Vagina (tissue), 2 donors: ENCODE measurements at regions not wholly inside any gene's neighbourhood (a gene's known extent, or its start where the extent isn't known, plus 50 kb on each side); places are given as distances from the start of the nearest gene placed in this dataset.

Source experiments
- POLR2A ChIP-seq, 2 donors: fragments of 450-650 bp; IDR thresholded peaks; one replicate each; pipeline ENCODE4 v1.6.1; 2017; ENCODE audit warnings: antibody characterized with exemption in 2 of 2, mild to moderate bottlenecking in 2 of 2, moderate library complexity in 2 of 2
- POLR2AphosphoS5 ChIP-seq, 2 donors: sonication (generic); formaldehyde crosslinking; IDR thresholded peaks; one replicate each; pipeline ENCODE4 v1.9.0; 2017; ENCODE audit warnings: antibody characterized with exemption in 2 of 2, mild to moderate bottlenecking in 2 of 2, low read depth in 1 of 2; ENCODE audit not compliant: insufficient read depth in 1 of 2
- TF ChIP-seq, protein P1 (sequence below), 3 experiments: fragments of 450-650 bp in 2 of 3; fragments of 200-600 bp in 1 of 3; sonication (generic) in 1 of 3; IDR thresholded peaks; one replicate each; pipeline ENCODE4 v1.5.1; 2017 to 2019; ENCODE audit warnings: antibody characterized with exemption in 3 of 3, mild to moderate bottlenecking in 2 of 3, moderate library complexity in 2 of 3

DNA sequence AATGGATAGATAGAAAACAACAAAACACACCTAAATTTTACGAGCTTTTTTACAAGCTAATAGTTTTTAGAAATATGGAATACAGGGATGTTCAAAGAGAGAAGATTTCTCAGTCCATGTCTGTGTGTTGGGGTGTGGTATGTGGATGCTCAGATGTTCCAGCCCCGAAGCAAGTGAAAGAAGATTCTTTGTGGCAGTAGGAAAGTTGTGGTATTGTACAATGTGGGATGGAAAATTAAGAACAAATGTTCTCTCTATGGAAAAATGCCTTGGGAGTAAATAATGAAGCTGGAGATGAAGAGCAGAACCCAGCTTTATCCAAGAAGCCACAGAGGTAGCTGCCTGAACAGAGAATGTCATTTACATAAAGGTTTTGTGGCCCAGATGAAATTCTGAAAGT, 150.3 kb upstream of the PRKD1 start:
- TF ChIP-seq POLR2A (IDR thresholded peaks at IDR 0.05), result no peak
- no peak for TF ChIP-seq POLR2AphosphoS5 (IDR thresholded peaks at IDR 0.05; ENCODE audit: insufficient read depth in 1 of 2, low read depth in 1 of 2)
- TF ChIP-seq, protein P1, sequence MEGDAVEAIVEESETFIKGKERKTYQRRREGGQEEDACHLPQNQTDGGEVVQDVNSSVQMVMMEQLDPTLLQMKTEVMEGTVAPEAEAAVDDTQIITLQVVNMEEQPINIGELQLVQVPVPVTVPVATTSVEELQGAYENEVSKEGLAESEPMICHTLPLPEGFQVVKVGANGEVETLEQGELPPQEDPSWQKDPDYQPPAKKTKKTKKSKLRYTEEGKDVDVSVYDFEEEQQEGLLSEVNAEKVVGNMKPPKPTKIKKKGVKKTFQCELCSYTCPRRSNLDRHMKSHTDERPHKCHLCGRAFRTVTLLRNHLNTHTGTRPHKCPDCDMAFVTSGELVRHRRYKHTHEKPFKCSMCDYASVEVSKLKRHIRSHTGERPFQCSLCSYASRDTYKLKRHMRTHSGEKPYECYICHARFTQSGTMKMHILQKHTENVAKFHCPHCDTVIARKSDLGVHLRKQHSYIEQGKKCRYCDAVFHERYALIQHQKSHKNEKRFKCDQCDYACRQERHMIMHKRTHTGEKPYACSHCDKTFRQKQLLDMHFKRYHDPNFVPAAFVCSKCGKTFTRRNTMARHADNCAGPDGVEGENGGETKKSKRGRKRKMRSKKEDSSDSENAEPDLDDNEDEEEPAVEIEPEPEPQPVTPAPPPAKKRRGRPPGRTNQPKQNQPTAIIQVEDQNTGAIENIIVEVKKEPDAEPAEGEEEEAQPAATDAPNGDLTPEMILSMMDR (IDR thresholded peaks at IDR 0.05), result no peak
